SU-DHL-6 (cell line): ENCODE measurements at regions not wholly inside any gene's neighbourhood (a gene's known extent, or its start where the extent isn't known, plus 50 kb on each side); places are given as distances from the start of the nearest gene placed in this dataset.

ENCODE experiments used
- H2AFZ ChIP-seq: fragments of 200-600 bp; sonication (generic); 2 replicates; pipeline ENCODE4 v1.6.1; 2014; ENCODE audit warnings: low read depth, mild to moderate bottlenecking, moderate library complexity, mixed read lengths, antibody characterized with exemption, low read length; ENCODE audit not compliant: severe bottlenecking
- H3F3A ChIP-seq: fragments of 200-600 bp; shearing (Covaris generic); 2 replicates; pipeline ENCODE4 v1.6.0; 2016; ENCODE audit warnings: antibody characterized with exemption, mild to moderate bottlenecking; ENCODE audit not compliant: insufficient read depth
- H3K27ac ChIP-seq: fragments of 200-600 bp; sonication (generic); 2 replicates; pipeline ENCODE4 v1.5.1; 2016; ENCODE audit warnings: low read depth, mild to moderate bottlenecking, low read length, moderate library complexity, mixed read lengths
- H3K27me3 ChIP-seq: fragments of 200-600 bp; sonication (generic), shearing (Covaris generic); 2 replicates; pipeline ENCODE4 v1.6.0; 2014; ENCODE audit warnings: mild to moderate bottlenecking, low read length
- H3K36me3 ChIP-seq: fragments of 200-600 bp; sonication (generic); 2 replicates; pipeline ENCODE4 v1.6.1; 2014; ENCODE audit warnings: mild to moderate bottlenecking, low read length, mixed read lengths
- H3K4me2 ChIP-seq: fragments of 300-600, 200-600 bp; shearing (Covaris generic), sonication (generic); 2 replicates; pipeline ENCODE4 v1.6.0; 2014; ENCODE audit warnings: low read length, low read depth, mild to moderate bottlenecking; ENCODE audit not compliant: poor library complexity, severe bottlenecking
- H3K4me3 ChIP-seq: fragments of 200-600 bp; sonication (generic); 2 replicates; pipeline ENCODE4 v1.5.1; 2014; ENCODE audit warnings: antibody characterized with exemption, low read length, mild to moderate bottlenecking, mixed read lengths; ENCODE audit not compliant: insufficient read depth, poor library complexity, severe bottlenecking
- H3K79me2 ChIP-seq: fragments of 200-600 bp; sonication (generic); 2 replicates; pipeline ENCODE4 v1.6.1; 2014; ENCODE audit warnings: mild to moderate bottlenecking, low read length, moderate library complexity; ENCODE audit not compliant: insufficient read depth
- H3K9ac ChIP-seq: fragments of 200-600 bp; sonication (generic); 2 replicates; pipeline ENCODE4 v1.7.0; 2014; ENCODE audit warnings: mild to moderate bottlenecking, low read length
- H3K9me2 ChIP-seq: fragments of 200-600 bp; sonication (generic); replicated peaks from 2 replicates; pipeline ENCODE4 v1.6.1; 2014; ENCODE audit warnings: low read length; ENCODE audit not compliant: insufficient read depth
- H3K9me3 ChIP-seq: fragments of 200-600 bp; sonication (generic); 2 replicates; pipeline ENCODE4 v1.6.1; 2014; ENCODE audit warnings: low read length, mixed read lengths; ENCODE audit not compliant: insufficient read depth
- H4K20me1 ChIP-seq: fragments of 200-600 bp; sonication (generic); 2 replicates; pipeline ENCODE4 v1.6.1; 2014; ENCODE audit warnings: low read depth, mild to moderate bottlenecking, antibody characterized with exemption, low read length, moderate library complexity, mixed read lengths
- CTCF ChIP-seq: fragments of 200-600 bp; sonication (generic); IDR thresholded peaks from one replicate; pipeline ENCODE4 v1.5.1; 2017; ENCODE audit warnings: antibody characterized with exemption, mild to moderate bottlenecking, low read length, moderate library complexity; ENCODE audit not compliant: insufficient read depth, poor library complexity, severe bottlenecking
- EZH2phosphoT487 ChIP-seq: fragments of 200-600 bp; sonication (generic), shearing (Covaris generic); conservative IDR thresholded peaks from 2 replicates; pipeline ENCODE4 v1.6.1; 2018; ENCODE audit warnings: mild to moderate bottlenecking, antibody characterized with exemption, low read length, moderate library complexity, mixed read lengths

- H3K9me2 ChIP-seq, result no peaks in the 10 kb centered on the region
- H3K4me2 ChIP-seq, result no peak overlapping the region
- no peaks in the 10 kb centered on the region for H3K36me3 ChIP-seq
- H3K27ac ChIP-seq, result no peak overlapping the region
- no peak overlapping the region for H3K4me3 ChIP-seq
- TF ChIP-seq EZH2phosphoT487 (no peak), CTCF (no peak)
- H2AFZ ChIP-seq, result no peak overlapping the region
- H3F3A ChIP-seq, result no peaks in the 10 kb centered on the region
- no peak overlapping the region for H3K9ac ChIP-seq
- no peaks in the 10 kb centered on the region for H3K27me3 ChIP-seq
- H3K9me3 ChIP-seq, result 0 out of 2 replicates have a peak, but pooled peaks cover 5% of the 10 kb centered on the region
- H3K79me2 ChIP-seq, result no peaks in the 10 kb centered on the region
- no peaks in the 10 kb centered on the region for H4K20me1 ChIP-seq
Observed at GRCh38 chr12:131192951-131193350, 239.2 kb downstream of the ADGRD1 start.

GRCh38 chr12:131194166-131194565 is 240.5 kb downstream of the ADGRD1 start:
- Histone ChIP-seq H3K4me2 (no peak overlapping the region), H3K9me2 (no peaks in the 10 kb centered on the region), H3K79me2 (no peaks in the 10 kb centered on the region), H4K20me1 (no peaks in the 10 kb centered on the region), H2AFZ (no peak overlapping the region), H3K4me3 (no peak overlapping the region), H3K27me3 (no peaks in the 10 kb centered on the region), H3K9me3 (no peaks in the 10 kb centered on the region), H3K9ac (no peak overlapping the region), H3K36me3 (no peaks in the 10 kb centered on the region), H3F3A (no peaks in the 10 kb centered on the region), H3K27ac (no peak overlapping the region)
- TF ChIP-seq CTCF, result no peak
- TF ChIP-seq EZH2phosphoT487, result no peak

- no peaks in the 10 kb centered on the region for H3K27me3 ChIP-seq
- H3K9me2 ChIP-seq, result no peaks in the 10 kb centered on the region
- H3K36me3 ChIP-seq, result no peaks in the 10 kb centered on the region
- H3K79me2 ChIP-seq, result no peaks in the 10 kb centered on the region
- no peaks in the 10 kb centered on the region for H4K20me1 ChIP-seq
- H3K9me3 ChIP-seq, result no peaks in the 10 kb centered on the region
- TF ChIP-seq EZH2phosphoT487 (no peak), CTCF (no peak)
- no peak overlapping the region for H3K4me3 ChIP-seq
- H2AFZ ChIP-seq, result no peak overlapping the region
- H3K9ac ChIP-seq, result no peak overlapping the region
- no peak overlapping the region for H3K27ac ChIP-seq
- H3F3A ChIP-seq, result no peaks in the 10 kb centered on the region
- no peak overlapping the region for H3K4me2 ChIP-seq
Observed at GRCh38 chr12:131195796-131196195, 242.1 kb downstream of the ADGRD1 start.
